HG03103 (cell line): ENCODE measurements at regions not wholly inside any gene's neighbourhood (a gene's known extent, or its start where the extent isn't known, plus 50 kb on each side); places are given as distances from the start of the nearest gene placed in this dataset.

Experiments
- ATAC-seq: cut with Tn5 transposase; IDR thresholded peaks from one replicate; pipeline ENCODE4 v1.9.1; 2021; ENCODE audit warnings: low read depth; ENCODE audit not compliant: unreplicated experiment

DNA sequence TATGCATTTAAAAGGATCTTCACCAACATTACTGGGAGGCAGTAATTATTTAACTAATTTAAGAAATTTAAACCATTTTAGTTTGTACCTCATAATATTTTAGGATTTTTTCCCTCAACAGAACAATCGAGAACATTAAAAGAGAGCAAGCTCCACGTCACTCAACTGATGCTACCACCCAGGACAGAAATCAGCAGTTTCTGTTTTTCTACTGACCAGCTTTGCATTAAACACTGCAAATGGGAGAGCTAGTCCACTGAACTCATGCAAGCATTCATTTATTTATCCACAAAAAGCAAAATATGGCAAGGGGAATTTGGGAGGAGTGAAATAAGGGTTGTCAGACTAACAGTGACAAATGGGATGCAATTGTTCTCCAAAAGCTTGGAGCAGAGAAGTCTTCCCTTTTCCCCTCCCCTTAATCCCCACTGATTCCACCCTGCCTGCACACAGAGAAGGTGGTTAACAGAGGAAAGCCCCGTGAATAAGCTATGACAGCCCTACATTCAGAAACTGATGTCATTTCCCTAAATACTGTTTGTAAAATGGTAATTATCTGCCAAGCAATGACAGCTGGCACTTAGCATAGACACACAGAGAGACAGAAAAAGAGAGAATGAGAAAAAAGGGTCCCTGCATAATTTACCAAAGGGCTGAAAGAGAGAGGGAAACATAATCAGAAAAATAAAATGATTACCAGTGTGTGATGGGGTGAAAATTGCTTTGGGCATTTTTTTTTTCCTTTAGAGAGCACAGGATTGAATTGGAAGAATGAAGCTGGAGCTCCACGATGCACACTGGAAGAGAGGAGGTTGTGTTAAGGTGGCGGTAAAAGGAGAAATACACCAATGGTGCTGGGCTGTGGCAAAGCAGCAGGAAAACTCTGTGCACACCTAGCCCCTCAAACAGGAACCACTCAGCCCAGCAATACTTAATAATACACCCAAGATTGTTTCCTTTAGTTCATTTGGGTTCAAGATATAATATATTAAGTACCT, 777.4 kb downstream of the TUSC7 start:
- no peak for ATAC-seq

DNA sequence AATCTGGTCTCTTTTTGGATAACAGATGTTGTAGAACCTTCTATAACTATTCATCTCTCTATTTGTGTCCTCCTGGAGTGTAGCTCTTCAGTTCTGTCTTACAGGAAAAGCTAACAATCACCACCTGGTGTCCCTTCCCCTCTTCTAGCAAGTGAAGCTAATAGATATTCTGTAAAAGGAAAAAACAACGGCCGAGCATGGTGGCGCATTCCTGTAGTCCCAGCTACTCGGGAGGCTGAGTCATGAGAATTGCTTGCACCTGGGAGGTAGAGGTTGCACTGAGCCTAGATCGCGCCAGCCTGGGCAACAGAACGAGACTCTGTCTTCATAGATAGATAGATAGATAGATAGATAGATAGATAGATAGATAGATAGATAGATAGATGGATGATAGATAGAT, 779.4 kb downstream of the TUSC7 start:
- no peak for ATAC-seq

DNA sequence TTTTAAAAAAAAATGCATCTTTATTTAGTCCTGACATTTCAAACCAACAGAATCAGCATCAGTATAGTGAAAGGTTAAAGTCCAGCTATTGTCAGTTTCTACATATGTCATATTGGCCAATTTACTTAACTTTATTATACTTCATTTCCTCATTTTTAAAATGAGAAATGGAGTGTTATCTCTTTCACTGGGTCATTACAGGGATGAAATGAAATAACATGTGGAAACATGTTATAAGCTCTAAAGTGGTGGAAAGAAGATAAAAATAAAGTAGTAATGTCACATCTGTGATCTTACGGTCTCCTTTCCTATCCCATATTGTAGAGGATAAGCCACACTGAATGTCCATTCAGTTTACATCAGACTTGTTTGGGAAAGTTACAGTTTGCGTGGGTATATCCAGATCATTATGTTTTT, 780.1 kb downstream of the TUSC7 start:
- no peak for ATAC-seq

DNA sequence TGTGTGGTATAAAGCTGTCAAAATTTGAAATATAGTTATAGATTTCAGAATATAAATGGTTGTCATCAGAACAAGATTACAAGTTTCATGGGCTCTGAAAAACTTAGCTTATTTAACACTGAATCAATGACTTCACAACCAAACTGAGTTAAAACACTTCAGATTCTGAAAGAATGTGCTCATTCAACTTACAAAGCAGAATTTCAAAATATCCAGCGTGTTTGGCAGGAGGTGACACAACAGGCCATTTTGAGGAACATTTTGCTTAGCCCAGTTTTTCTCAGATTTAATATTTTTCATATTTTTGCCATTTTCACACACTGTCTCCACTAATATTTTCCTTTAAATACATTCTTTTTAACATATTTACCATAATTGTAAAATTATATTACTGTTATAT, 781.1 kb downstream of the TUSC7 start:
- ATAC-seq, result no peak

DNA sequence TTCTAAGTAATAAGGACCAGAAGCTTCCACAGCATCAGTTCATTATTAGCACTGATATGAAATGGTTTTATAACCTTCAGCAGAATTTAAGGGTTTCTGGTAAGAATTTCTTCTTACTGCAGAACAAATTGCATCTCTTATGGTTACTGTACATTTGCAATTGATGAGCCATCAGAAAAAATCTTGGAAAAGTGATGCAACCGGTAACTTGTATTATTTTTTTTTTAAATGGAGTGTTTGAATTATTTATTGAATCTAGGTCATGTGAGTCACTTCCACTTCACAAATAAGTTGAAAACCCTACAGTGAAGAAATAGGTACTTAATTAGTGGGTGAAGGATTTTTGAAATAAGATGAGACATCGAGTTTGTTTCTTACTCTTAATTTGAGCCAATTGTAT, 786.0 kb downstream of the TUSC7 start:
- no peak for ATAC-seq

DNA sequence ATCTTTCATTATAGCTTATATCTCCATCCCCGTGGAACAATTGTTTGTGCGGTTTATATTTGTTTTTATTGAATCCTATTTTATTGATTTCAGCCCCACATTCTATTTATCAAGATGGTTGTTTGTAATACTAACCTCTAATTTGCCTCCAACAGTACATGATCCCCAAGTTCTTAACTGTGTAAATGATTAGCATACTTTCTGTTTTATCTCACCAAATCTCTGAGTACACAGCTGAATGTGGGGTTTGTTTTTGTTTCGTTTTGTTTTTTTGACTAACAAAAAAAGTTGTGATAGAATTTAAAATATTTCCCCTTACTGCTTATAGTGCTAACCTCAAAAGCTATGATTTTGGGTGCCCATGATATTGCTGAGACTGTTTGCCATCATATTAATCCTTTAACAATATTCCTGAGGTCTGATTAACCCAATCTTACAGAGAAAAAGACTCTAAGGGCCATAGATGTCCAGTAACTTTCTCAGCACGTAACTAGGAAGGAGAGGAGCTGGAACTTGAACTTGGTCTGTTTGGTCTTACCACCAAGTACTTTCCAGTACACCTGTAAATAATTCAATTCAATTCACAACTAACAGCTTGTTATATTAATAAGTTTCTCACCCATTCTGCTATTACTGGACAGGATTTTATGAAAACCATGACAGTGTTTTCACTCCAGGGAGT, 789.8 kb downstream of the TUSC7 start:
- no peak for ATAC-seq

DNA sequence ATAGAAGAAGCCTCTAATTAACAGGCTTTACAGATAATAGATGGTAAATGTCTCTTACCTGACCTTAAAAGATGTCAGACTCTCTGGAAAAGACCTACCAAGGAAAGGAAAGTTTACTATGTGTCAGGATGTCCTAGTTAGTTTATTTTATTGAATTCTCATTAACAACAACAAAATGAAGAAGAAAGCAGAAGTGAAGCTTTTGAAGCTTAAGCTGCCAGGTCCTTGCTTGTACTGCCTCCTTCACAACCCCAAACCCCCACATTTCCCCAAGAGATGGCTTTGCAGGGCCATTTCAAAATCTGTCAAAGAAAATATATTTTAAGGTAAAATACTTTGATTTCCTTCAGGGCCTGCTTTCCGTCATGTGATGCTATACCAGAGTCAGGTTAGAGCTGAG, 798.4 kb downstream of the TUSC7 start:
- no peak for ATAC-seq

DNA sequence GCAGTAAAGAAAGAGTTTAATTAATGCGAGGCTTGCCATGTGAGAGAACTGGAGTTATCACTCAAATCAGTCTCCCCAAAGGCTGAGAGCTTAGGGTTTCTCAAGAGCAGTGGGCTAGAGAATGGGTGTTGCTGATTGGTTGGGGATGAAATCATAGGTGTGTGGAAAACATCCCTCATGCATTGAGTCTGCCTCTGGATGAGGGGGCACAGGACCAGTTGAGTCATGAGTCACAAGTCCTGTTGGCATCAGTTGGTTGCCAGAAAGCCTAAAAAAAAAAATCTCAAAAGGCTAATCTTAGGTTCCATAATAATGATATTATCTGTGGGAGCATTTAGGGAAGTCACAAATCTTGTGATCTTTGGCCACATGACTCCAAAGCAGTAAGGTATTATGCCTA, 800.3 kb downstream of the TUSC7 start:
- no peak for ATAC-seq

DNA sequence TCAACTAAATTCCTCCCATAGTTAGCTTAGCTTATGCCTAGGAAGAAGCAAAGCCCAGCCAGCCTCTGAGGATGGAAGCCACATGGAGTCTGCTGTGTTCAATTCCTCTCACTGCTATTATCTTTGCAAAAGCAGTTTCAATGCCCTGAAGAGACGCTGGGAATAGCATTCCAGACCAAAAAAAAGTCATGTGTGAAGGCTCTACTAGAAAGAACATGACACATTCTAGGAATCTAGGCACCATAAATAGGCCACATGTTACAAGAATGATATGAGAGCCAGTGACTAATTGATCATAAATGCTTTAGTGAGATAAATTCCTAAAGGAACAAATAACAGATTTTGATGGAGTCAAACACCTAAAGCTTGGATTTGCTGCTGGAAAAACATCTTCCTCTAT, 800.8 kb downstream of the TUSC7 start:
- ATAC-seq, result no peak

DNA sequence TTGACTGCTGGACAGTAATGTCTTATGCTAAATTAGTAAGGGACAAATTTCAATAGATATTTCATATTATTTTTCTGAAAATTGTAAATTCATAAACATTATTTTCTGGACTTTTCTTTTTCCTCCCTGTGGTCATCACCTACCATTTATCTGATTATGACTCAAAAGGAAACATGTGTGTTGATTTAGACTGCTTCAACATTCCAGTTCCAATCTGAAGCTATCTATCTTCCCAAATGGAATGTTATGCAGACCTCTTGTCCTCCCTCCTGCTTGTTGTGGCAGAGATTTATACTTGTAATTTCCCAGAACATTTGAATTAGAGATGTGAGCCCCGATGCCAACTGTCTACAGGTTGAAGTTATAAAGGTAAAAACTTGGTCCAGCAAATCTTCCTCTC, 803.4 kb downstream of the TUSC7 start:
- no peak for ATAC-seq

DNA sequence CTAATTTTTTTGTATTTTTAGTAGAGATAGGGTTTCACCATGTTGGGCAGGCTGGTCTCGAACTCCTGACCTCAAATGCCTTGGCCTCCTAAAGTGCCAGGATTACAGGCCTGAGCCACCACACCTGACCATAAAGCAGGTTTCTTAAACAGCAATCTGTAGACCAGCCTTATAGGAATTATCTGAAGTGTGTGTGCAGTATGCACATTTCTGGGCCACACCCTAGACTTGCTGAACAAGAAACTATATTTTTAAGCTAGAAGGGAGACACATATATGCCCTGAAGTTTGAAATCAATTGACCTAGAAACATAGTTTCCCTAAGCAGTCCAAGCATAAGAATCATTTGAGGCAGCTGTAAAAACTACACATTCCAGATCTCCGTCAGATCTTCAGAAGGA, 805.7 kb downstream of the TUSC7 start:
- no peak for ATAC-seq

DNA sequence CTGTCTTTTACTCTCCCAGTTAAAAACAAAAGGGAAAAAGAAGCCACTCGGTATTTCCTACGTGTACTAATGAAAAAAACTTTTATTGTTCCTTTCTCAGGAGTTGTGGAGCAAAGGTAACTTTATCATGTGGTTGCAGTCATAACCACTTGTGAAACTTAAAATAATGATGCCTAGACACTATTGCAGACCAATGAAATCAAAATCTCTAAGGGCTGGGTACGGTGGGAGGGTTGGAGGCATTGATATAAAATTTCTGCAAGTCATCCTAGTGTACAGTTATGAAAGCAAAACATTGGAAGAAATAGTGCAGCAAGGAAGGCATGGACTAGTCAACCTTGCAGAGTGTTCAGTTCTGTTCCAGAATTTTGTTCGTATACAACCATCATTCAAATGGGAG, 808.8 kb downstream of the TUSC7 start:
- ATAC-seq, result no peak

DNA sequence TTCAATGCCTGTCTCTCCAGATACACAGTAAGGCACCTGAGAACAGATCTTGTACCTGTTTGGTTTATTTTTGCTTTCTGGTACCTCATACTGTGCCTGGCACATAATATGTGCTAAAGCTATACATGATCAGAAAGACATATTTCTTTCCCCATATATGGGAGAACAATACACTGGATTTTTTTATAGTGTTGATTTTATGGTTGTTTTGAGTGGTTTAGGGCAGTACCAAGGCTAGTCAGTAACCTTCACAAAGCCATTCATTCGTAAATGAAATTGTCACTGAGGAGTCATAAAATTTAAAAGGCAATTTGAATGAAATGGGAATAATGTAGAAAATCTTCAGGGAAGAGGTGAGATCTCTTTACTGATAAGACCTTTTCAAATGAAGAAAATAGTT, 810.2 kb downstream of the TUSC7 start:
- no peak for ATAC-seq

DNA sequence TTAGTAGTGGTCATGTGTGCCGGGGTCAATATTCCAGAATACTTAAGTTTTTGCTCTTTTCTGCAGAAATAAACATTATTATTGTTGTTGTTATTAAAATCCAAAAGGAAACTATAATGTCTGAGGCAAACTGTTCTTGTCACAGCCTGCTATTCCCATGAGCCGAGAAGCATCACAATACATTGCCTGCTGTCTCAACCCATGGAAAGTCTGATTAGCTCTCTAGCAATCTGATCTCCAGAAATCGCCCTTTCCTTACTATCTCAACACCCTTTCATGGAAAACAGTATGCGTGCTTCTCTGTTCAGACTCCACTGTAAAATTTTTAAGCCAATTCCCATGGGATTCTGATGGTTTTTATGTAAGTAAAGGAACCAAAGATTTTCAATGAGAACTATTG, 811.0 kb downstream of the TUSC7 start:
- ATAC-seq, result no peak

DNA sequence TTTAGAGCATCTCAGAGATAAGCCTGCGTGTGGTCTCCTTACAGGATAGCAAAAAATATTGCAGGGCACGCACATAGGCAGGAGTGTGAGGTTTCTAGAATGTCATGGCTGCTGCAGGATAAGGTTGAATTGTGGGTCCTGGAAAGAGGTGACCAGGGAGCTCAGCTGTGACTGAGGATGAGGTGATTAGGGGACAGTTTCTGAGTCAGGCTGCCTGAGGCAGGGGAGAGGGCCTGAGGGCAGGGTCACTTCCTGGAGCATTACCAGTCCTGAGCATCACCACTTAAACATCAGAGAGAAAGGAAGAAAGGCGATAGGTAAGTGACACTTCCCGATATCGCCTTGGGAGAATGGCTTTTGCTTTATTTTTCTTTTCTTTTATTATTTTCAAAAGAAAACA, 813.8 kb downstream of the TUSC7 start:
- ATAC-seq, result no peak

DNA sequence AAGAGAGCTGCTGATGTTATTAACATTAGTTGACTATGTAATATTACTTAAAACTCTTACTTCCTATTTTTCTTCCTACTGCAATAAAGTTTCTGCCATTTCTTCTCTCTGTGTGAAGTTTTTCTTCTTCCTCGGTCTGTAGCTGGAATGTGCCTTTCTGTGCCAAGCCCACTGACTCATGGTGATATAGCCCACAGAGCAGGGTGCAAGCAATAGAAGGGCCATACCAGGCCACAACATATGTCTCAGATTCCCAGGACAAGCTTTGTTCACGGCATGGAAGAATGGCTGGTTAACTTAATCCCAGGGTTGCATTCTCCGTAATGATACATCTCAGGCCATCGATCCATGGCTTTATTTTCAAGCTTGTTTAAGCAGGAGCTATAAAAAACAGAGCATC, 815.3 kb downstream of the TUSC7 start:
- no peak for ATAC-seq

DNA sequence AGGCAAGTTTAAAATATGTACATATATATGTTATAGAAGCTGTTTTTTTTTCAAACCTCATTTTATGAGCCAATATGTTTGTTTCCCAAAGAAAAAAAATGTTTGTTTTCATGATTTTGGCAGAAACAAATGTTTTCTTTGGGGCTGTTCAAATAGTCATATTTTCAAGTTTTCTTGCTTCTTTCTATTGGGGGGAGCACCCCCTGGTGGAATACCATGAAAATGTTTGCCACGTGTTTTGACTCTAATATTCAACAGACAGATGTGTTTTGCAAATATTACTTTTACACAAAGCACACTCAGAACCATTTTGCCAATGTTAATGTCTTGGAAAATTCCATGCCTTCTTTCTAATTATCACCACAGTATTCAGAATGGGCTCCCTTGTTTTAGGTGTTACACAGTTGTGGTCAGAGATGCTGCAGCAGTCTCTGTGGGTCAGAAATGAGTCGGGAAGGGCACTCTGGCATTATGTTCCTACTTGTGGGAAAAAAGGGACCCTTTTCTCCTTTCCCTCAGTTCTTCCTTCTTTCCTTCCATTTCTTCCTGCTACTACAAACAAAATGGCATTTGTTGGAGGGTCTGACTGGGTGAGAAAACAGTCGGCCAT, 817.0 kb downstream of the TUSC7 start:
- no peak for ATAC-seq

DNA sequence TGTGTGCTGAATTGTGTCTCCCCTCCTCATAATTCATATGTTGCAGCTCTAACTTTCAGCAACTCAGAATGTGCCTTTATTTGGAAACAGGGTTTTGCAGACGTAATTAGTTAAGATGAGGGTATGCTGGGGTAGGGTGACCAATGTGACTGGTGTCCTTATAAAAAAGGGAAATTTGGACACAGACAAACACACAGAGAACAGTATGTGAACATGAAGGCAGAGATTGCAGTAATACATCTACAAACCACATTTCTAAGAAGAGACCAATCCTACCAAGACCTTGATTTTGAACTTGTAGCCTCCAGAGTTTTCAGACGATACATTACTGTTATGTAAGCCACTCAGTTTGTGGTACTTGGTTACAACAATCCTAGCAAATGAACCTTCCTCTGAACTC, 817.8 kb downstream of the TUSC7 start:
- ATAC-seq, result no peak

DNA sequence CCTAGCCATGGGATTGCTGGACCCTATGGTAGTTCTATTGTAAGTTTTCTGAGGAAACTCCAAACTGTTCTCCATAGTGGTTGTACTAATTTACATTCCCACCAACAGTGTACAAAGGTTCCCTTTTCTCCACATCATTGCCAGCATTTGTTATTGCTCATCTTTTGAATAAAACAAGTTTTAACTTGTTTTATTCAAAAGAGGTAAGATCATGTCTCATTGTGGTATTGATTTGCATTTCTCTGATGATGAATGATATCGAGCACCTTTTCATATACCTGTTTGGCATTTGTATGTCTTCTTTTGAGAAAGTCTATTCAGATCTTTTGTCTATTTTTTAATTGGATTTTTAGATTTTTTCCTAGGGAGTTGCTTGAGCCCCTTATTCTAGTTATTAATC, 819.1 kb downstream of the TUSC7 start:
- ATAC-seq, result no peak

DNA sequence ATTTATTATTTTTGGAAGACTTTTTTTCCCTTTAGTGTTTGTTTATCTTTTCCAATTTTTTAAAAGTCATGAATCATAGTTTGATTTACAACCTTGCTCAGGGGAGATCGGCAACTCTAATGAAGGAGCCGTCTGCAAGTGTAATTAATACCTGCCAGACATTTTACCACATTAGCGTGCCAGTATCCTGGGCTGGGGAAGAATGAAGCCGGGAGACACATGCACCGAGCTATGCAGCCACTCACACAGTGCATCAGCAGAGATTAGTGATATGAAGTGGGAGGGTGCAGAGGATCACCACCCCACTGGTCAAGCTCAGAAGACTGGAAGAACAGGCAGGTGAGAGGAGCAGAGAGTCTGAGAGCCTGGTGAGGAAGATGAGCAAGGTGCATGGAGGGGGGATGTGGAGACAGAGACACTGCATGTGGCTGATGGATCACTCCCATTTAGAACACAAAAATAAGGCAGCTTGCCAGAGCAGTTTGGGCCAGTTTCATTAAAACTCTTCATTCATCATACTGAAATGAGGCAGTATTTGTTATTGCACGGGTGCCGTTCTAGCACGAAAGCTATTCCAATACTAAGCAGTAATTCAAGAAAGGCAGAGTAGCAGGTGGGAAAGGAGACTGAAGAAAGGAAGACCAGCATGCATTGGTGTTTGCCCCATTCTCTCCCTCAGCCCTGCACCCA, 821.6 kb downstream of the TUSC7 start:
- ATAC-seq, result no peak

DNA sequence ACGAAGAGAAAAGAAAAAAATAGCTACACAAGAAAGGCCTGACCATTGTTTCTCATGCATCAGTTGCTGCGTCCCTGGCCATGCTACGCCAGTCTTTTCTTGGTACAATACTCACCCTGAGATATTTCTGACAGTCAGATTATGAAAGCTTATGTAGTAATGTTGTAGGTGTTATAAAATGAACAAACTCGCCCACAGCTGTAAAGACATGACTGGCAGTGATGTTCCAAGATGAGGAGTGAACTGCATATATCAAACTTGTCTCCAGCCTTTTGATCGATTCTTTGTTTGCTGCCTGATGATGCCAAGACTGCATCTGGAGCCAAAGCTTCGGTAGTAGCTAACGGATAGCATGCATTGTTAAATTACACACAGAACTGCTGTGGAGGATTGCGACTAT, 822.7 kb downstream of the TUSC7 start:
- no peak for ATAC-seq
